ENCODE measurements at regions not wholly inside any gene's neighbourhood (a gene's known extent, or its start where the extent isn't known, plus 50 kb on each side); places are given as distances from the start of the nearest gene placed in this dataset.

- TF ChIP-seq CTCF (IDR thresholded peaks at IDR 0.05) (no peak), POLR2A (IDR thresholded peaks at IDR 0.05) (no peak)
Measured at GRCh38 chr4:14892563-14892962, 109.7 kb upstream of the CPEB2 start.
